ENCODE measurements at regions not wholly inside any gene's neighbourhood (a gene's known extent, or its start where the extent isn't known, plus 50 kb on each side); places are given as distances from the start of the nearest gene placed in this dataset.

DNA sequence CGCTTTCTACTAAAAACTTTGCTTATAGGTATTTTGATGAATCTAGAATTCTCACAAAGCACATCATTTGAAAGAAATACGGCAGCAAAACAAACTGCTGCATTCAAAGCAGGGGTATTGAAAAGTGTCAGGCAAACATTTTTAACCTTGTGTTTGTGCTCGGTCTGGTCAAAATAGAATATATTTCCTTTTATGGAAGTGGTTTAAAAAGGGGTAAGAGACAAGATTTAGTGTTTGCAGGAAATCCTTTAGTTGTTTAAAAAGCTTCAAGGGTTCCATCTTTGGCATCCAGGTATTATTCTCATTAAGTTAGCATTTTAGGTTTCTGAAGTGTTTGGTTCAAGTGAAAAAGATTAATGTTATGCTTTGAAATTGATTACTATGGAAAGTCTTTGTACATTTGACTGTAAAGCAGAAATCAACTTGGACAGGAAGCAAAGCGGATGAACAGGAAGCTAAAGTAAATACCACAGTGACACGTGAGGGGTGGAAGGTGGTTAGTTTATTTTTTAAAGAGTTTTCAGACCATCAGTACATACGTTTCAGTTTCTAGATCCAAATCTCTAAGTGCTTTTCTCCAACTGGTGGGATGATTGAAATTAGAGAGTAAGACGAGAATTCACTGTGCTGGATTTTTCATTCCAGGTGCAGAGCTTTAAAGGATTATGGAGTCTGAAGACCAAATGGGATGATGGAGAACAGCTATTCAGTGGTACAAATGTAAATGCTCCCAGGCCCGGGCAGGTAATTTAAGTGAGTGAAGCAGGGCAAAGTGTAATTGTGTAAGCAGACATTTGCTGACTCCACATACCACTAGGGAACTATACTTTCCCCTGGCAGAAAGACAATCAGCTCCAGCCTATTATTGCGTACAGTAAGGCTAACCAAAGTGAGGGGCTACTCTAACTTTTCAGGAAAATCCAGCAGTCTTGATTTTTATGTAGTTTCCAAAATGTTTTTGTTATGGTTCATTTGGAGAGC, 341.8 kb upstream of the TBL1XR1 start:
- ATAC-seq, result no peak
- no peak for TF ChIP-seq ZFP3 (CRISPR knock-in tag; IDR thresholded peaks at IDR 0.05)
- no peak for TF ChIP-seq ESRRG (CRISPR knock-in tag; IDR thresholded peaks at IDR 0.05)
- no peak for TF ChIP-seq PPARA (CRISPR knock-in tag; IDR thresholded peaks at IDR 0.05; ENCODE audit: borderline replicate concordance)
- TF ChIP-seq SNAI2 (CRISPR knock-in tag; IDR thresholded peaks at IDR 0.05), result no peak
- no peak for TF ChIP-seq ZNF8 (CRISPR knock-in tag; IDR thresholded peaks at IDR 0.05)
- TF ChIP-seq, protein P1, sequence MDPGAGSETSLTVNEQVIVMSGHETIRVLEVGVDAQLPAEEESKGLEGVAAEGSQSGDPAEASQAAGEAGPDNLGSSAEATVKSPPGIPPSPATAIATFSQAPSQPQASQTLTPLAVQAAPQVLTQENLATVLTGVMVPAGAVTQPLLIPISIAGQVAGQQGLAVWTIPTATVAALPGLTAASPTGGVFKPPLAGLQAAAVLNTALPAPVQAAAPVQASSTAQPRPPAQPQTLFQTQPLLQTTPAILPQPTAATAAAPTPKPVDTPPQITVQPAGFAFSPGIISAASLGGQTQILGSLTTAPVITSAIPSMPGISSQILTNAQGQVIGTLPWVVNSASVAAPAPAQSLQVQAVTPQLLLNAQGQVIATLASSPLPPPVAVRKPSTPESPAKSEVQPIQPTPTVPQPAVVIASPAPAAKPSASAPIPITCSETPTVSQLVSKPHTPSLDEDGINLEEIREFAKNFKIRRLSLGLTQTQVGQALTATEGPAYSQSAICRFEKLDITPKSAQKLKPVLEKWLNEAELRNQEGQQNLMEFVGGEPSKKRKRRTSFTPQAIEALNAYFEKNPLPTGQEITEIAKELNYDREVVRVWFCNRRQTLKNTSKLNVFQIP (CRISPR knock-in tag; IDR thresholded peaks at IDR 0.05; ENCODE audit: borderline replicate concordance, low read depth), result no peak
- TF ChIP-seq, protein P2, sequence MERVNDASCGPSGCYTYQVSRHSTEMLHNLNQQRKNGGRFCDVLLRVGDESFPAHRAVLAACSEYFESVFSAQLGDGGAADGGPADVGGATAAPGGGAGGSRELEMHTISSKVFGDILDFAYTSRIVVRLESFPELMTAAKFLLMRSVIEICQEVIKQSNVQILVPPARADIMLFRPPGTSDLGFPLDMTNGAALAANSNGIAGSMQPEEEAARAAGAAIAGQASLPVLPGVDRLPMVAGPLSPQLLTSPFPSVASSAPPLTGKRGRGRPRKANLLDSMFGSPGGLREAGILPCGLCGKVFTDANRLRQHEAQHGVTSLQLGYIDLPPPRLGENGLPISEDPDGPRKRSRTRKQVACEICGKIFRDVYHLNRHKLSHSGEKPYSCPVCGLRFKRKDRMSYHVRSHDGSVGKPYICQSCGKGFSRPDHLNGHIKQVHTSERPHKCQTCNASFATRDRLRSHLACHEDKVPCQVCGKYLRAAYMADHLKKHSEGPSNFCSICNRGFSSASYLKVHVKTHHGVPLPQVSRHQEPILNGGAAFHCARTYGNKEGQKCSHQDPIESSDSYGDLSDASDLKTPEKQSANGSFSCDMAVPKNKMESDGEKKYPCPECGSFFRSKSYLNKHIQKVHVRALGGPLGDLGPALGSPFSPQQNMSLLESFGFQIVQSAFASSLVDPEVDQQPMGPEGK (CRISPR knock-in tag; IDR thresholded peaks at IDR 0.05; ENCODE audit: borderline replicate concordance), result no peak

DNA sequence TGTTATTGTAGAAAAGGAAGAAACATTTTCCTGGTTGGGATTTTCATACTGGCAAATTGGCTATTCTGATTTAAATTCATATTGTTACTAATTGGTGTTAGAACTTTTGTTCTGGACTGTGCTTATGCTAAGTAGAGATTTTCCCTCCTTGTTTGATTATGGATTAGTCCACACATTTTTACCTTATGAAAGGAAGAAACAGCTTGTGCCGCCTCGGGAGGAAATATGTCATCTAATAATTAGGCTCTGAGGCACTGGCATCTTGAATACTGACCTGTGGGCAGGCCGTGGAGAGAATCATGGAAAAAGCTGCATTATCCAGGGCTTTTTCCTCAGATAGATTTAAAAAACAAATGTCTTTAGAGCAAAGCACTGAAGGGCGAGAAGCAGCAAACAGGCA, 344.3 kb upstream of the TBL1XR1 start:
- no peak for TF ChIP-seq ZFP30 (CRISPR knock-in tag; IDR thresholded peaks at IDR 0.05)
- TF ChIP-seq, protein P2 (CRISPR knock-in tag; IDR thresholded peaks at IDR 0.05; ENCODE audit: borderline replicate concordance), result no peak
- TF ChIP-seq, protein P3, sequence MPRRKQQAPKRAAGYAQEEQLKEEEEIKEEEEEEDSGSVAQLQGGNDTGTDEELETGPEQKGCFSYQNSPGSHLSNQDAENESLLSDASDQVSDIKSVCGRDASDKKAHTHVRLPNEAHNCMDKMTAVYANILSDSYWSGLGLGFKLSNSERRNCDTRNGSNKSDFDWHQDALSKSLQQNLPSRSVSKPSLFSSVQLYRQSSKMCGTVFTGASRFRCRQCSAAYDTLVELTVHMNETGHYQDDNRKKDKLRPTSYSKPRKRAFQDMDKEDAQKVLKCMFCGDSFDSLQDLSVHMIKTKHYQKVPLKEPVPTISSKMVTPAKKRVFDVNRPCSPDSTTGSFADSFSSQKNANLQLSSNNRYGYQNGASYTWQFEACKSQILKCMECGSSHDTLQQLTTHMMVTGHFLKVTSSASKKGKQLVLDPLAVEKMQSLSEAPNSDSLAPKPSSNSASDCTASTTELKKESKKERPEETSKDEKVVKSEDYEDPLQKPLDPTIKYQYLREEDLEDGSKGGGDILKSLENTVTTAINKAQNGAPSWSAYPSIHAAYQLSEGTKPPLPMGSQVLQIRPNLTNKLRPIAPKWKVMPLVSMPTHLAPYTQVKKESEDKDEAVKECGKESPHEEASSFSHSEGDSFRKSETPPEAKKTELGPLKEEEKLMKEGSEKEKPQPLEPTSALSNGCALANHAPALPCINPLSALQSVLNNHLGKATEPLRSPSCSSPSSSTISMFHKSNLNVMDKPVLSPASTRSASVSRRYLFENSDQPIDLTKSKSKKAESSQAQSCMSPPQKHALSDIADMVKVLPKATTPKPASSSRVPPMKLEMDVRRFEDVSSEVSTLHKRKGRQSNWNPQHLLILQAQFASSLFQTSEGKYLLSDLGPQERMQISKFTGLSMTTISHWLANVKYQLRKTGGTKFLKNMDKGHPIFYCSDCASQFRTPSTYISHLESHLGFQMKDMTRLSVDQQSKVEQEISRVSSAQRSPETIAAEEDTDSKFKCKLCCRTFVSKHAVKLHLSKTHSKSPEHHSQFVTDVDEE (CRISPR knock-in tag; IDR thresholded peaks at IDR 0.05), result no peak
- no peak for TF ChIP-seq ZNF565 (CRISPR knock-in tag; conservative IDR thresholded peaks at IDR 0.05; ENCODE audit: low read depth)
- no peak for TF ChIP-seq BACH2 (CRISPR knock-in tag; IDR thresholded peaks at IDR 0.05; ENCODE audit: borderline replicate concordance)
- TF ChIP-seq CSDC2 (CRISPR knock-in tag; IDR thresholded peaks at IDR 0.05), result no peak
- no peak for TF ChIP-seq TCF4 (CRISPR knock-in tag; IDR thresholded peaks at IDR 0.05; ENCODE audit: borderline replicate concordance)
- TF ChIP-seq OSR1 (CRISPR knock-in tag; IDR thresholded peaks at IDR 0.05), result no peak
- TF ChIP-seq, protein P4, sequence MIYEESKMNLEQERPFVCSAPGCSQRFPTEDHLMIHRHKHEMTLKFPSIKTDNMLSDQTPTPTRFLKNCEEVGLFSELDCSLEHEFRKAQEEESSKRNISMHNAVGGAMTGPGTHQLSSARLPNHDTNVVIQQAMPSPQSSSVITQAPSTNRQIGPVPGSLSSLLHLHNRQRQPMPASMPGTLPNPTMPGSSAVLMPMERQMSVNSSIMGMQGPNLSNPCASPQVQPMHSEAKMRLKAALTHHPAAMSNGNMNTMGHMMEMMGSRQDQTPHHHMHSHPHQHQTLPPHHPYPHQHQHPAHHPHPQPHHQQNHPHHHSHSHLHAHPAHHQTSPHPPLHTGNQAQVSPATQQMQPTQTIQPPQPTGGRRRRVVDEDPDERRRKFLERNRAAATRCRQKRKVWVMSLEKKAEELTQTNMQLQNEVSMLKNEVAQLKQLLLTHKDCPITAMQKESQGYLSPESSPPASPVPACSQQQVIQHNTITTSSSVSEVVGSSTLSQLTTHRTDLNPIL (CRISPR knock-in tag; IDR thresholded peaks at IDR 0.05; ENCODE audit: low read depth), result no peak
- TF ChIP-seq, protein P5, sequence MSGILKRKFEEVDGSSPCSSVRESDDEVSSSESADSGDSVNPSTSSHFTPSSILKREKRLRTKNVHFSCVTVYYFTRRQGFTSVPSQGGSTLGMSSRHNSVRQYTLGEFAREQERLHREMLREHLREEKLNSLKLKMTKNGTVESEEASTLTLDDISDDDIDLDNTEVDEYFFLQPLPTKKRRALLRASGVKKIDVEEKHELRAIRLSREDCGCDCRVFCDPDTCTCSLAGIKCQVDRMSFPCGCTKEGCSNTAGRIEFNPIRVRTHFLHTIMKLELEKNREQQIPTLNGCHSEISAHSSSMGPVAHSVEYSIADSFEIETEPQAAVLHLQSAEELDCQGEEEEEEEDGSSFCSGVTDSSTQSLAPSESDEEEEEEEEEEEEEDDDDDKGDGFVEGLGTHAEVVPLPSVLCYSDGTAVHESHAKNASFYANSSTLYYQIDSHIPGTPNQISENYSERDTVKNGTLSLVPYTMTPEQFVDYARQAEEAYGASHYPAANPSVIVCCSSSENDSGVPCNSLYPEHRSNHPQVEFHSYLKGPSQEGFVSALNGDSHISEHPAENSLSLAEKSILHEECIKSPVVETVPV (CRISPR knock-in tag; IDR thresholded peaks at IDR 0.05), result no peak
- TF ChIP-seq PPARA (CRISPR knock-in tag; IDR thresholded peaks at IDR 0.05; ENCODE audit: borderline replicate concordance), result no peak
- TF ChIP-seq ZNF70 (CRISPR knock-in tag; IDR thresholded peaks at IDR 0.05), result no peak
- TF ChIP-seq ZC3H10 (CRISPR knock-in tag; IDR thresholded peaks at IDR 0.05), result no peak
- TF ChIP-seq GLIS3 (CRISPR knock-in tag; IDR thresholded peaks at IDR 0.05), result no peak
- no peak for ATAC-seq

Measured in SK-N-SH treated with all-trans-retinoic acid at 6 μM for 48 hours (cell line).